SK-N-SH treated with all-trans-retinoic acid at 6 μM for 48 hours (cell line): ENCODE measurements at regions not wholly inside any gene's neighbourhood (a gene's known extent, or its start where the extent isn't known, plus 50 kb on each side); places are given as distances from the start of the nearest gene placed in this dataset.

Source experiments
- TF ChIP-seq, protein P1 (sequence below): fragments of 250-450 bp; sonication (Bioruptor Pico); IDR thresholded peaks from 2 replicates; pipeline ENCODE4 v1.8.0; 2020; ENCODE audit warnings: mild to moderate bottlenecking, moderate library complexity, borderline replicate concordance
- TF ChIP-seq, protein P2 (sequence below): fragments of 250-450 bp; sonication (Bioruptor Pico); IDR thresholded peaks from 2 replicates; pipeline ENCODE4 v1.5.1; 2020; ENCODE audit warnings: low read depth, mild to moderate bottlenecking, moderate library complexity

DNA sequence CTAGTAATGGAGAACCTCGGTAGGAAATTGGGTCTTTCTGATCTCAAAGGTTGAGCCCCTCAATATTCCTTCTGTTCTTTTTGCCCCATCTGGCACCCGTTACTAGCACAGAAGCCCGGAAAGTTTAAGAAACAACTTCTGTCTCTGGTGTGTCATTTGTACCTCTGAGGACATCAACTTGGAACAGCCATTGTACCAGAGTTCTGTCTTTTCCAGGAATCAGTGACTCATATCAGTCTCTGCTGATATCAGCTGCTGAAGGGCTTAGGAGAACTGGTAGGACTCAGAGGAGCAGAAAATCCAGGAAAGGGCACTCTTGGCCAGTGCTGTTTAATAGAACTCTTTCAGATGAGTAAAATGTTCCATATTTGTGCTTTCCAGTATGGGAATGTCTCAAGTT is 78.3 kb upstream of the CHD6 start:
- TF ChIP-seq, protein P1, sequence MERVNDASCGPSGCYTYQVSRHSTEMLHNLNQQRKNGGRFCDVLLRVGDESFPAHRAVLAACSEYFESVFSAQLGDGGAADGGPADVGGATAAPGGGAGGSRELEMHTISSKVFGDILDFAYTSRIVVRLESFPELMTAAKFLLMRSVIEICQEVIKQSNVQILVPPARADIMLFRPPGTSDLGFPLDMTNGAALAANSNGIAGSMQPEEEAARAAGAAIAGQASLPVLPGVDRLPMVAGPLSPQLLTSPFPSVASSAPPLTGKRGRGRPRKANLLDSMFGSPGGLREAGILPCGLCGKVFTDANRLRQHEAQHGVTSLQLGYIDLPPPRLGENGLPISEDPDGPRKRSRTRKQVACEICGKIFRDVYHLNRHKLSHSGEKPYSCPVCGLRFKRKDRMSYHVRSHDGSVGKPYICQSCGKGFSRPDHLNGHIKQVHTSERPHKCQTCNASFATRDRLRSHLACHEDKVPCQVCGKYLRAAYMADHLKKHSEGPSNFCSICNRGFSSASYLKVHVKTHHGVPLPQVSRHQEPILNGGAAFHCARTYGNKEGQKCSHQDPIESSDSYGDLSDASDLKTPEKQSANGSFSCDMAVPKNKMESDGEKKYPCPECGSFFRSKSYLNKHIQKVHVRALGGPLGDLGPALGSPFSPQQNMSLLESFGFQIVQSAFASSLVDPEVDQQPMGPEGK = no peak
- TF ChIP-seq, protein P2, sequence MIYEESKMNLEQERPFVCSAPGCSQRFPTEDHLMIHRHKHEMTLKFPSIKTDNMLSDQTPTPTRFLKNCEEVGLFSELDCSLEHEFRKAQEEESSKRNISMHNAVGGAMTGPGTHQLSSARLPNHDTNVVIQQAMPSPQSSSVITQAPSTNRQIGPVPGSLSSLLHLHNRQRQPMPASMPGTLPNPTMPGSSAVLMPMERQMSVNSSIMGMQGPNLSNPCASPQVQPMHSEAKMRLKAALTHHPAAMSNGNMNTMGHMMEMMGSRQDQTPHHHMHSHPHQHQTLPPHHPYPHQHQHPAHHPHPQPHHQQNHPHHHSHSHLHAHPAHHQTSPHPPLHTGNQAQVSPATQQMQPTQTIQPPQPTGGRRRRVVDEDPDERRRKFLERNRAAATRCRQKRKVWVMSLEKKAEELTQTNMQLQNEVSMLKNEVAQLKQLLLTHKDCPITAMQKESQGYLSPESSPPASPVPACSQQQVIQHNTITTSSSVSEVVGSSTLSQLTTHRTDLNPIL = no peak
